ENCODE measurements at regions not wholly inside any gene's neighbourhood (a gene's known extent, or its start where the extent isn't known, plus 50 kb on each side); places are given as distances from the start of the nearest gene placed in this dataset.

- Mint-ChIP-seq H3K4me3 (ENCODE audit: unreplicated experiment) (no peak overlapping the region), H3K27me3 (ENCODE audit: low read depth) (peaks cover 2% of the 10 kb centered on the region), H3K27ac (ENCODE audit: unreplicated experiment) (no peak overlapping the region), H3K4me1 (ENCODE audit: low read depth) (no peaks in the 10 kb centered on the region), H3K9me3 (ENCODE audit: low read depth) (peaks cover 14% of the 10 kb centered on the region), H3K36me3 (ENCODE audit: low read depth) (no peaks in the 10 kb centered on the region)
- no peak for DNase-seq (ENCODE audit: low spot score)
- TF ChIP-seq CTCF (IDR thresholded peaks at IDR 0.05), result no peak
These were observed 680.8 kb downstream of the LIG4 start for GRCh38 chr13:107534548-107534947.

GRCh38 chr13:107531816-107532215 lies 683.5 kb downstream of the LIG4 start:
- no peak for TF ChIP-seq CTCF (IDR thresholded peaks at IDR 0.05)
- Mint-ChIP-seq H3K36me3 (ENCODE audit: low read depth) (no peaks in the 10 kb centered on the region), H3K4me1 (ENCODE audit: low read depth) (no peaks in the 10 kb centered on the region), H3K27ac (ENCODE audit: unreplicated experiment) (no peak overlapping the region), H3K27me3 (ENCODE audit: low read depth) (no peaks in the 10 kb centered on the region), H3K9me3 (ENCODE audit: low read depth) (peaks cover 5% of the 10 kb centered on the region), H3K4me3 (ENCODE audit: unreplicated experiment) (no peak overlapping the region)
- no peak for DNase-seq (ENCODE audit: low spot score)

GRCh38 chr13:107531180-107531579 lies 684.2 kb downstream of the LIG4 start:
- no peak for DNase-seq (ENCODE audit: low spot score)
- Mint-ChIP-seq H3K27ac (ENCODE audit: unreplicated experiment) (no peak overlapping the region), H3K4me1 (ENCODE audit: low read depth) (no peaks in the 10 kb centered on the region), H3K36me3 (ENCODE audit: low read depth) (no peaks in the 10 kb centered on the region), H3K9me3 (ENCODE audit: low read depth) (peaks cover 4% of the 10 kb centered on the region), H3K27me3 (ENCODE audit: low read depth) (no peaks in the 10 kb centered on the region), H3K4me3 (ENCODE audit: unreplicated experiment) (no peak overlapping the region)
- TF ChIP-seq CTCF (IDR thresholded peaks at IDR 0.05), result no peak

- no peak for DNase-seq (ENCODE audit: low spot score)
- no peaks in the 10 kb centered on the region for H3K9me3 Mint-ChIP-seq (ENCODE audit: low read depth)
- H3K27me3 Mint-ChIP-seq (ENCODE audit: low read depth), result no peaks in the 10 kb centered on the region
- H3K36me3 Mint-ChIP-seq (ENCODE audit: low read depth), result no peaks in the 10 kb centered on the region
- no peak overlapping the region for H3K4me3 Mint-ChIP-seq (ENCODE audit: unreplicated experiment)
- no peak for TF ChIP-seq CTCF (IDR thresholded peaks at IDR 0.05)
- no peaks in the 10 kb centered on the region for H3K4me1 Mint-ChIP-seq (ENCODE audit: low read depth)
- H3K27ac Mint-ChIP-seq (ENCODE audit: unreplicated experiment), result no peak overlapping the region
These were observed 686.3 kb downstream of the LIG4 start for GRCh38 chr13:107529035-107529434.

GRCh38 chr13:107518780-107519179 lies 696.6 kb downstream of the LIG4 start:
- TF ChIP-seq CTCF (IDR thresholded peaks at IDR 0.05), result no peak
- Mint-ChIP-seq H3K36me3 (ENCODE audit: low read depth) (no peaks in the 10 kb centered on the region), H3K27me3 (ENCODE audit: low read depth) (no peaks in the 10 kb centered on the region), H3K9me3 (ENCODE audit: low read depth) (no peaks in the 10 kb centered on the region), H3K4me3 (ENCODE audit: unreplicated experiment) (no peak overlapping the region), H3K27ac (ENCODE audit: unreplicated experiment) (no peak overlapping the region), H3K4me1 (ENCODE audit: low read depth) (no peaks in the 10 kb centered on the region)
- DNase-seq (ENCODE audit: low spot score), result no peak

All from chondrocyte (in vitro differentiated cells).